ENCODE measurements at regions not wholly inside any gene's neighbourhood (a gene's known extent, or its start where the extent isn't known, plus 50 kb on each side); places are given as distances from the start of the nearest gene placed in this dataset.

DNA sequence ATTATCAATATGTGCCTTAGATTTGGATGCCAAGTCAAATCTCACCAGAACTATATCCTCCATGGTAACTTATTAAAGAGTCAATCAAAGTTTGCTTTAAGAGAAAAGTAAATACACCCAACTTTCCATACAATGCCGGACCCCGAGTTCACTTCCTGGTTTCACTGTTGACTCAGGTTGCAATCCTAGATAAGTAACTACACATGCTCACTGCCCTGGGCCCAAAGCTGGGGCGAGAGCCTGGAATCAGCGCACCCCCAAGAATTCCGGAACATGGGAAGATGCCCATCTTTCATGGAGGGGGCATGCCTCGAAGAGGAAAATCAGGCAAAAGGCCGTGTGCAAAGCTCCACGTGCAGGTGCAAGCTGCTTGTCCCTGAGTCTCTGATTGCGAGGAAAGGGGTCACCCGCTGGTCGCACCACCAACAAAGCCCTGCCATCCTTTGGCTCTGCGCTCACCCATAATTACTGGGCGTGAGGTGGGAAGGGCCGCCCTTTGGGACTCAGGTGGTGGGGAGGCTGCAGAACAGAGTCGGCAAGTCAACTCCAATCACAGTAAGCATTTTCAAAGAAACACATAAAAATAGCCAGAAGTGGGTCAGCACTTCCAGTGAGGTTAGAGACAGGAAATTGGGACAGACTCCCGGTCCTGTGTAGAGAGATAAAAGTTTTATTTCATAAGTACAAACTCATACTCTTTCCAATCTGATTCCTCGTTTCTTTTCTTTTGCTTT is 167.7 kb downstream of the TOMM20 start (continued):
- TF ChIP-seq POLR2G (IDR thresholded peaks at IDR 0.05; ENCODE audit: low read depth, low read length) (peak; percentile 61), ZNF318 (CRISPR knock-in tag; IDR thresholded peaks at IDR 0.05) (peak; percentile 55; the same call in 1 of the 2 replicates), ZNF274 (CRISPR knock-in tag; IDR thresholded peaks at IDR 0.05) (peak; percentile 67; the same call in 1 of the 2 replicates), CBX5 (CRISPR knock-in tag; IDR thresholded peaks at IDR 0.05; ENCODE audit: borderline replicate concordance) (peak; percentile 74; the same call in 1 of the 2 replicates), BRCA1 (CRISPR knock-in tag; IDR thresholded peaks at IDR 0.05) (no peak), MAZ (IDR thresholded peaks at IDR 0.05; ENCODE audit: borderline replicate concordance, low read depth, low read length) (no peak), MAZ (CRISPR knock-in tag; IDR thresholded peaks at IDR 0.05; ENCODE audit: low read depth) (peak; percentile 47; the same call in 1 of the 2 replicates), ZNF451 (CRISPR knock-in tag; IDR thresholded peaks at IDR 0.05) (0 out of 2 replicates have a peak, but pooled peaks have one; percentile 55), HOXD1 (CRISPR knock-in tag; IDR thresholded peaks at IDR 0.05) (peak; percentile 48; the same call in 1 of the 2 replicates), SOX6 (IDR thresholded peaks at IDR 0.05) (no peak), SOX6 (CRISPR knock-in tag; IDR thresholded peaks at IDR 0.05) (peak; percentile 99), ZNF781 (CRISPR knock-in tag; IDR thresholded peaks at IDR 0.05; ENCODE audit: borderline replicate concordance, not compliant biosample characterization) (peak; percentile 85), ZNF891 (CRISPR knock-in tag; IDR thresholded peaks at IDR 0.05) (peak; percentile 84; the same call in 1 of the 2 replicates), ELF3 (CRISPR knock-in tag; IDR thresholded peaks at IDR 0.05) (peak; percentile 99), BORCS8-MEF2B (CRISPR knock-in tag; IDR thresholded peaks at IDR 0.05) (peak; percentile 93), POGZ (CRISPR knock-in tag; IDR thresholded peaks at IDR 0.05) (peak; percentile 58)
- TF ChIP-seq, protein P1, sequence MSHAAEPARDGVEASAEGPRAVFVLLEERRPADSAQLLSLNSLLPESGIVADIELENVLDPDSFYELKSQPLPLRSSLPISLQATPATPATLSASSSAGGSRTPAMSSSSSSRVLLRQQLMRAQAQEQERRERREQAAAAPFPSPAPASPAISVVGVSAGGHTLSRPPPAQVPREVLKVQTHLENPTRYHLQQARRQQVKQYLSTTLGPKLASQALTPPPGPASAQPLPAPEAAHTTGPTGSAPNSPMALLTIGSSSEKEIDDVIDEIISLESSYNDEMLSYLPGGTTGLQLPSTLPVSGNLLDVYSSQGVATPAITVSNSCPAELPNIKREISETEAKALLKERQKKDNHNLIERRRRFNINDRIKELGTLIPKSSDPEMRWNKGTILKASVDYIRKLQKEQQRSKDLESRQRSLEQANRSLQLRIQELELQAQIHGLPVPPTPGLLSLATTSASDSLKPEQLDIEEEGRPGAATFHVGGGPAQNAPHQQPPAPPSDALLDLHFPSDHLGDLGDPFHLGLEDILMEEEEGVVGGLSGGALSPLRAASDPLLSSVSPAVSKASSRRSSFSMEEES (CRISPR knock-in tag; IDR thresholded peaks at IDR 0.05) = peak; percentile 72; the same call in 1 of the 2 replicates
- TF ChIP-seq, protein P2, sequence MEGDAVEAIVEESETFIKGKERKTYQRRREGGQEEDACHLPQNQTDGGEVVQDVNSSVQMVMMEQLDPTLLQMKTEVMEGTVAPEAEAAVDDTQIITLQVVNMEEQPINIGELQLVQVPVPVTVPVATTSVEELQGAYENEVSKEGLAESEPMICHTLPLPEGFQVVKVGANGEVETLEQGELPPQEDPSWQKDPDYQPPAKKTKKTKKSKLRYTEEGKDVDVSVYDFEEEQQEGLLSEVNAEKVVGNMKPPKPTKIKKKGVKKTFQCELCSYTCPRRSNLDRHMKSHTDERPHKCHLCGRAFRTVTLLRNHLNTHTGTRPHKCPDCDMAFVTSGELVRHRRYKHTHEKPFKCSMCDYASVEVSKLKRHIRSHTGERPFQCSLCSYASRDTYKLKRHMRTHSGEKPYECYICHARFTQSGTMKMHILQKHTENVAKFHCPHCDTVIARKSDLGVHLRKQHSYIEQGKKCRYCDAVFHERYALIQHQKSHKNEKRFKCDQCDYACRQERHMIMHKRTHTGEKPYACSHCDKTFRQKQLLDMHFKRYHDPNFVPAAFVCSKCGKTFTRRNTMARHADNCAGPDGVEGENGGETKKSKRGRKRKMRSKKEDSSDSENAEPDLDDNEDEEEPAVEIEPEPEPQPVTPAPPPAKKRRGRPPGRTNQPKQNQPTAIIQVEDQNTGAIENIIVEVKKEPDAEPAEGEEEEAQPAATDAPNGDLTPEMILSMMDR (CRISPR knock-in tag; IDR thresholded peaks at IDR 0.05) = peak; percentile 12; the same call in 1 of the 2 replicates
